NCI-H2107 treated with DMSO at 0.1 percent for 48 hours (cell line): ENCODE measurements at regions not wholly inside any gene's neighbourhood (a gene's known extent, or its start where the extent isn't known, plus 50 kb on each side); places are given as distances from the start of the nearest gene placed in this dataset.
A peak's percentile ranks its signal among the peaks of the same experiment; 100 is the strongest.
"Not testable (repeated sequence)": the region's sequence is repeated elsewhere in the genome, so short reads cannot be mapped to it uniquely, and the experiment has no call there.

Source experiments
- DNase-seq: peaks from one replicate; lab custom pipeline; 2025; ENCODE audit not compliant: unreplicated experiment; lab: John Stamatoyannopoulos, UW

- DNase-seq = no peak
Measured at GRCh38 chr18:70414315-70414900, 125.6 kb downstream of the SOCS6 start.

- no peak for DNase-seq
Measured at GRCh38 chr18:70413455-70413854, 124.6 kb downstream of the SOCS6 start.

GRCh38 chr18:70411876-70412435, 123.1 kb downstream of the SOCS6 start:
- DNase-seq = no peak

GRCh38 chr18:70411307-70411706, 122.5 kb downstream of the SOCS6 start:
- DNase-seq = no peak

GRCh38 chr18:70405052-70405451, 116.2 kb downstream of the SOCS6 start:
- no peak for DNase-seq

GRCh38 chr18:70400476-70400875, 111.6 kb downstream of the SOCS6 start:
- no peak for DNase-seq

- peak; percentile 64 for DNase-seq
Measured at GRCh38 chr18:70398076-70398475, 109.2 kb downstream of the SOCS6 start.

- DNase-seq = no peak
Measured at GRCh38 chr18:70397259-70397925, 108.5 kb downstream of the SOCS6 start.

- not testable (repeated sequence) for DNase-seq
Measured at GRCh38 chr18:70395771-70396170, 106.9 kb downstream of the SOCS6 start.

GRCh38 chr18:70394672-70395071, 105.8 kb downstream of the SOCS6 start:
- DNase-seq = no peak

GRCh38 chr18:70390371-70391090, 101.7 kb downstream of the SOCS6 start:
- DNase-seq = no peak

- not testable (repeated sequence) for DNase-seq
Measured at GRCh38 chr18:70389036-70389435, 100.2 kb downstream of the SOCS6 start.

- no peak for DNase-seq
Measured at GRCh38 chr18:70387027-70387426, 98.2 kb downstream of the SOCS6 start.

GRCh38 chr18:70386582-70386981, 97.7 kb downstream of the SOCS6 start:
- no peak for DNase-seq

GRCh38 chr18:70385474-70385873, 96.6 kb downstream of the SOCS6 start:
- DNase-seq = no peak

- DNase-seq = no peak
Measured at GRCh38 chr18:70384181-70384790, 95.4 kb downstream of the SOCS6 start.

GRCh38 chr18:70382992-70383717, 94.3 kb downstream of the SOCS6 start:
- DNase-seq = no peak

GRCh38 chr18:70382017-70382416, 93.2 kb downstream of the SOCS6 start:
- no peak for DNase-seq

GRCh38 chr18:70380915-70381896, 92.4 kb downstream of the SOCS6 start:
- peak; percentile 79 for DNase-seq
